ENCODE measurements at regions not wholly inside any gene's neighbourhood (a gene's known extent, or its start where the extent isn't known, plus 50 kb on each side); places are given as distances from the start of the nearest gene placed in this dataset.

DNA sequence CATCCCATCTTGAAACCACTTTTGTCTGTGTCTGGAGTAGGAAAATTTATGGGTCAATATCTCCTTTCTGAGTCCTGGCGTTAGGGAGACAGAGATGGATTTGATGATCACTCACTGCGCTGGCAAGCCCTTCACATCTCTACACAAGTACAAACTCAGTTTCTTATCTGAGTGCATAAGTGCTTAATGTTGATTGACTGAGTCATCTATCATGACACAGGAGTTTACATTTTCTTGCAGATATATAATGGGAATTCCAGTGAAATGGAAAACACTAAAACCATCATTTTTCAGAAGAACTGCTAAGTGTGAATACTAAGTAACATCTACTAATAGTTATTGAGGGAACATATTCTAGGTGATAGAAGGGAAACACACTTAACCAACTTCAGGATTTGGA, 763.9 kb upstream of the COBL start:
- DNase-seq (ENCODE audit: low spot score), result no peak
- in situ Hi-C loops (cut with MboI; ENCODE audit: low pct_unique_long_range_greater_than_20kb, low sequenced_read_pairs, unreplicated experiment), result no loop called here
- TF ChIP-seq, protein P1, sequence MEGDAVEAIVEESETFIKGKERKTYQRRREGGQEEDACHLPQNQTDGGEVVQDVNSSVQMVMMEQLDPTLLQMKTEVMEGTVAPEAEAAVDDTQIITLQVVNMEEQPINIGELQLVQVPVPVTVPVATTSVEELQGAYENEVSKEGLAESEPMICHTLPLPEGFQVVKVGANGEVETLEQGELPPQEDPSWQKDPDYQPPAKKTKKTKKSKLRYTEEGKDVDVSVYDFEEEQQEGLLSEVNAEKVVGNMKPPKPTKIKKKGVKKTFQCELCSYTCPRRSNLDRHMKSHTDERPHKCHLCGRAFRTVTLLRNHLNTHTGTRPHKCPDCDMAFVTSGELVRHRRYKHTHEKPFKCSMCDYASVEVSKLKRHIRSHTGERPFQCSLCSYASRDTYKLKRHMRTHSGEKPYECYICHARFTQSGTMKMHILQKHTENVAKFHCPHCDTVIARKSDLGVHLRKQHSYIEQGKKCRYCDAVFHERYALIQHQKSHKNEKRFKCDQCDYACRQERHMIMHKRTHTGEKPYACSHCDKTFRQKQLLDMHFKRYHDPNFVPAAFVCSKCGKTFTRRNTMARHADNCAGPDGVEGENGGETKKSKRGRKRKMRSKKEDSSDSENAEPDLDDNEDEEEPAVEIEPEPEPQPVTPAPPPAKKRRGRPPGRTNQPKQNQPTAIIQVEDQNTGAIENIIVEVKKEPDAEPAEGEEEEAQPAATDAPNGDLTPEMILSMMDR (IDR thresholded peaks at IDR 0.05; ENCODE audit: extremely low read depth, insufficient read depth, missing control alignments), result no peak

- TF ChIP-seq, protein P1 (IDR thresholded peaks at IDR 0.05; ENCODE audit: extremely low read depth, insufficient read depth, missing control alignments), result no peak
- in situ Hi-C loops (cut with MboI; ENCODE audit: low pct_unique_long_range_greater_than_20kb, low sequenced_read_pairs, unreplicated experiment), result no loop called here
- DNase-seq (ENCODE audit: low spot score), result no peak
Observed at GRCh38 chr7:52079726-52080125, 763.1 kb upstream of the COBL start.

DNA sequence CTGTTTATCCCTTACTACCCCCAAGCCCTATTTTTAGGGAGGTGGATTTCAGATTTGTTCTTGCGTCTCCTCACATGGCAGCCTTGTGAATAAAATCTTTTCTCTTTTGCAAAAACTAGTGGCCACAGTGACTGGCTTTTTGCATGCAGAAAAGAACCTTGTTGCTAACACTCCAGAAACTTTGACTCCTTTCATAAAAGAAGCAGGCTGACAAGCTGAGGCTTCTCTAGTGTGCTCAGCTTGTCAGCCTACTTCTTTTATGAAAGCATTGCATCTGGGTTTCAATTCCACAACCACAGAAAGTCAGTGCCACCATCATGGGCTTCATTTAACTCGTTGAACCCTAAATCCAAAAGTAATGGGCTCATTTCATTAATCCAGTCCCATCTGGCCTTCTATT, 761.0 kb upstream of the COBL start:
- in situ Hi-C loops (cut with MboI; ENCODE audit: low pct_unique_long_range_greater_than_20kb, low sequenced_read_pairs, unreplicated experiment), result no loop called here
- DNase-seq (ENCODE audit: low spot score), result no peak
- TF ChIP-seq, protein P1 (IDR thresholded peaks at IDR 0.05; ENCODE audit: extremely low read depth, insufficient read depth, missing control alignments), result no peak

GRCh38 chr7:52074912-52075311, 758.3 kb upstream of the COBL start:
- in situ Hi-C loops (cut with MboI; ENCODE audit: low pct_unique_long_range_greater_than_20kb, low sequenced_read_pairs, unreplicated experiment), result no loop called here
- TF ChIP-seq, protein P1 (IDR thresholded peaks at IDR 0.05; ENCODE audit: extremely low read depth, insufficient read depth, missing control alignments), result no peak
- DNase-seq (ENCODE audit: low spot score), result no peak

DNA sequence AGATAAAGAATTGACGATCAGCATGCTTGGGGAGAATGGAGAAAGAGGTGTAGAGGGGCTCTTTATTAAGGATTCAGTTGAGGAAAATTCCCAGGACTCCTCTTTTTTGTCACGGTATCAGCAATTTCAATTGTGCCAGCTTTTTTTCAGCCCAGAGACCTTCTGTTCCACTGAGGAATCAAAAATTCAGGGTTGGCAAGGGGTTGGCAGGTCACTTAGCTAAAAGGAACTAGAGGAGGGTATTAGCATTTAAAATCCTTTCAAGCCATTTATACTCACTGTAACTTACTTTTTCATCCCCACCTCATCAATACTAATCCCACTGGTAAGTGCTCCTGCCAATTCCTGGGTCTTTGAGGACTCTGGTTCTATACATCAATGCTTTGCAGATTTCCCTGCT, 757.5 kb upstream of the COBL start:
- in situ Hi-C loops (cut with MboI; ENCODE audit: low pct_unique_long_range_greater_than_20kb, low sequenced_read_pairs, unreplicated experiment), result no loop called here
- no peak for DNase-seq (ENCODE audit: low spot score)
- TF ChIP-seq, protein P1 (IDR thresholded peaks at IDR 0.05; ENCODE audit: extremely low read depth, insufficient read depth, missing control alignments), result no peak

DNA sequence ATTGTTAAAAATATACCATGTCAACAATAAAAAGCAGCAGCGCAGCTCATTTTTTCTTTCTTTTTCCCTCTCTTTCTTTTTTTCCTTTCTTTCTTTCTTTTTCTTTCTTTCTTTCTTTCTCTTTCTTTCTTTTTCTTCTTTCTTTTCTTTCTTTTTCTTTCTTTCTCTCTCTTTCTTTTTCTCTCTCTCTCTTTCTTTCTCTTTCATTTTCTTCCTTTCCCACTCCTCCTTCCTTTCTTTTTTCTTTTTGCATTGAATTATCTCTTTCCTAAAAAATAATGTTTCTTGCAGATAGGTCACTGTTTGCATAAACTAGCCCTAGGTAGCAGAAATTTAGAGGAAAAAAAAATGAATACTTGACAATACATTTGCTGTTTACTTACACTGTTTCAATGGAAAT, 755.1 kb upstream of the COBL start:
- no peak for DNase-seq (ENCODE audit: low spot score)
- in situ Hi-C loops (cut with MboI; ENCODE audit: low pct_unique_long_range_greater_than_20kb, low sequenced_read_pairs, unreplicated experiment), result no loop called here
- TF ChIP-seq, protein P1 (IDR thresholded peaks at IDR 0.05; ENCODE audit: extremely low read depth, insufficient read depth, missing control alignments), result no peak

DNA sequence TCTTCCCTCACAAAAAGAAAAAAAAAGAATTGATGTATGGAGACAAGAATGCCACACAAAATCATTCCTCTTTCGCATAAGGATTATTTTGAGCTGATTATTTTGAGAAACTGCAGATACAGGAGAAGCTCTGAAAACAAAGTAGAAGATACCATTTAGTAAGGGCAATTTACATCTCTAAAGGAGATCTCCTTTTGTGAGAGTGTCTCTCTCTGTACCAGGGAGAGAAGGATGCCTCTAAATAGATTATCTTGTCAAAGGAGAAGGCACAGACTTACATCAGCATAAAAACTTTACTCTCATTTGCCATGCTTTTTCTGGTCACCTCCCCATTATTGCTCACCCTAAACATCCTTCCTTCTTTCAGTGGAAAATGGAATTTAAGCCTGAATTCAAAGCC, 747.9 kb upstream of the COBL start:
- in situ Hi-C loops (cut with MboI; ENCODE audit: low pct_unique_long_range_greater_than_20kb, low sequenced_read_pairs, unreplicated experiment), result no loop called here
- DNase-seq (ENCODE audit: low spot score), result no peak
- TF ChIP-seq, protein P1 (IDR thresholded peaks at IDR 0.05; ENCODE audit: extremely low read depth, insufficient read depth, missing control alignments), result no peak
